ENCODE measurements at regions not wholly inside any gene's neighbourhood (a gene's known extent, or its start where the extent isn't known, plus 50 kb on each side); places are given as distances from the start of the nearest gene placed in this dataset.
A peak's percentile ranks its signal among the peaks of the same experiment; 100 is the strongest.
"Not testable (repeated sequence)": the region's sequence is repeated elsewhere in the genome, so short reads cannot be mapped to it uniquely, and the experiment has no call there.

DNA sequence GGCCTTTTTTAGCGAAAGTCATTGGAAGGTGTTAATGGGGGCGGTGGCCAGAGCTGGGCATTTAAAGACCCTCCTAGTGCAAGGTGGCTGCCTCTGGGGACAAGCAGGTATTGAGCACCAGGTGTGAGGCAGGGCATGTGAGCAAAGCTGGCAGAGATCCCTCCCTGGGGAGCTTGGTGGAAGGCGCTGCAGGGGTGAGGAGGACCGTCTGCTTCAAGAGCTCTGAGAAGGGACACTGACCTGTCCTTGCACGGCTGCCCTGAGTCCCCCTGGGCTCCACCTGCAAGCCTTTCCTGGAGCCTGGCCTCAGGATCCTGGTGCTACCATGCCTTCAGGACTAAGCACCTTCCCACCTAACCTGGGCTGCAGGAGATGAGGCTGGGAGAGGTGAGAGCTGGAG, 127.0 kb upstream of the CIBAR2 start:
- no peak for DNase-seq (ENCODE audit: low read depth in 2 of 2)

DNA sequence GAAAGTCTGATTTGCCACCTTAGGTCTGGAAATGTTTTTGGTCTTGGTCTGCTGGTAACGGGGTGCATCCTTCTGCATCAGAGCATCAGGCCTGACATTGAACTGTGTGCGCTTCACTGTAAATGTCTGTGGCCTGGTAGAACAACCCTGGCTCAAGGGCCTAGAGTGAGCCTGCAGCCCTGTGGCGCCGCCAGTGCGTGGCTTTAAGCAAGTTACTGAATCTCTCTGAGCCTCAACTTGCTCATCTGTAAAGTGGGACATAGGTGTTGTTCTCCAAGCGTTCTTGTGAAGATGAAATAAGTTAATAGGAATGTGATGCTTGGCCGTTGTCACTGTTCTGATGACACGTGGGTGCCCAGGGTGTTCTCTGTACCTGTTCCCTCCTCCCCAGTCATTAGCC, 127.6 kb upstream of the CIBAR2 start:
- DNase-seq (ENCODE audit: low read depth in 2 of 2): no peak

DNA sequence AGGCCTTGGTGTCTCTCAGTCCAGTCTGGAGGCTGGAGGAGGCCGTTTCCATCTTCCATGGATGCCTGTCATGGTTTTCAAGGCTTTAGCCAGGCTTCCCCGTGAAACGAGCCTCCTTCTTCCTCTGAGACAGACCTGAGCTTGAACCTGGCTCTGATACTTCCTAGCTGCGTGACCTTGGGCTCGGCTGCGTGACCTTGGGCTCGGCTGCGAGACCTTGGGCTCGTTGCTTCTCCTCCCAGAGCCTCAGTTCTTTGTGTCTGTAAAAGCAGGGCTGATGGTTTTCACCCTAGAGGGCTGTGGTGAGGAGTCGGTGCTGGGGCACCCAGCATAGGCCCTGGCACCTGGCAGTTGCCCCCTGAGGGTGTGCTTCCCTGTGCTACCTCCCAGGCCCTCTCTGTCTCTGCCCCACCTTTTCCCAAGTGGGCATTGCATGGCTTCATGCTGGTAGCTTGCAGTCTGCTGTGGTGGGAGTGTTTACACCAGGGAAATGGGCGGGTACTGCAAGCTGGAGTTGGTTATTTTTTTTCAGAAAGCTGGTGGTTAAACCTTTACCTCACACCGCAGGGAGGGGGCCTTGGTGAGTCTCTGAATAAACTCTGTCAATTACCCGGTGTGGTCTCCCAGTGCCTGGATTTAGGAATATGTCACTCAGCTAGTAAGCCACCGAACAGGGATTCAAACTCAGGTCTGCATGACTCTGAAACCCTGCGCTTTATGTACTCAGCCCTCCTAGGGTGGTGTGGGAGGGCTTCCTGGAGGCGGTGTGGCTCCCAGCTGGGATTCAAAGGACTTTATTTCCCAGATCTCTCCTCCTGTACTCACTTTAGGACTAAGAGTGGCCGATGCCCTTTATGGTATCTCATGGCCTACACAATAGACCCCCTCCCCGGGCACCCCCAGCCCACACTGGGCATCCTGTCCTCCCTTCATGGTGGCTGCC, 129.0 kb upstream of the CIBAR2 start:
- DNase-seq (ENCODE audit: low read depth in 2 of 2): no peak

DNA sequence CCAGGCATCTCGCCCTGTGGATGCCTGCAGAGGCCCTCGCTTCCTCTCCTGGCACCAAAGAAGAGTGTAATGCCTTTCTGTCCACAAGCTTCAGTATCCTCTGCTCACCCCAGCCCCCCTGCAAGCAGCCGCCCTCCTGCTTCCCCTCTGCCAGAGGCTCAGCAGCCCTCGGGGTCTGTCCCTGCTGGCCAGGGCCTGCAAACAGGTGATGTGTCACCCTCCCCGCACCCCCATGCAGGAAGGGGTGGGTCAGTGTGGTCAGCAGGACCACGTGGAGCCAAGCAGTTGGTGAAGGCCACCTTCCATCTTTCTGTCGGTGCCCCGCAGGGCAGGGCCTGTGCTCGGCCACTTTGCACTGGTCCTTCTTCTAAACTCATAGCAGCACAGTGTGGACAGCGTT, 129.9 kb upstream of the CIBAR2 start:
- no peak for DNase-seq (ENCODE audit: low read depth in 2 of 2)

DNA sequence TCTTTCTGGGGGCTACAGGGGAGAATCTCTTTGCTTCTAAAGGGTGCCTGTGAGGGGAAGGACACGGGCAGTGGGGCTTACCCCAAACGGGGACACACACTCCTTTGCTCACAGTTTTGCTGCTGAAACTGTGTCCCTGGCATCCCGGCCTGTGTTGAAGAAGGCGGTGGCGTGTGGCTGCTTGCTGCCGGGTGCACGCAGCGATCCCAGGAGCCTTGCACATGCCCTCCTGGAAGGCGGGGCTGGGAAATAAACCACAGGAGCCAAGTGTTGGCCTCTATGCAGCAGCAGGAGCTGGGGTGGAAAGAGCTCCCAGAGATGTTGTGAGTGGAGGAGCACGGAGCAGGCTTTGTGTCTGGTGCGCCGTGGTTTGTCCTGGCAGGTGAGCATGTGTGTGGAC, 131.0 kb upstream of the CIBAR2 start:
- DNase-seq (ENCODE audit: low read depth in 2 of 2): no peak

DNA sequence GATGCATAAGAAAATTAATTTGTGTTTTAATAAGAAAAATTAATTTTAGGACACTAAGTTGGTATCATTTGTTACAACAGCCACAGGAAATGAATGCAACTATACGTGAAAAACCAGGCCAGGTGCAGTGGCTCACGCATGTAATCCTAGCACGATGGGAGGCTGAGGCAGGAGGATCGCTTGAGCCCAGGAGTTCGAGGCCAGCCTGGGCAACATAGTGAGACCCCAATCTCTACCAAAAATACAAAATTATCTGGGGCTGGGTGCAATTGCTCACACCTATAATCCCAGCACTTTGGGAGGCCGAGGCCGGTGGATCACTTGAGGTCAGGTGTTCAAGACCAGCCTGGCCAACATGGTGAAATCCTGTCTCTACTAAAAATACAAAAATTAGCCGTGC, 132.2 kb upstream of the CIBAR2 start:
- DNase-seq (ENCODE audit: low read depth in 2 of 2): not testable (repeated sequence)

DNA sequence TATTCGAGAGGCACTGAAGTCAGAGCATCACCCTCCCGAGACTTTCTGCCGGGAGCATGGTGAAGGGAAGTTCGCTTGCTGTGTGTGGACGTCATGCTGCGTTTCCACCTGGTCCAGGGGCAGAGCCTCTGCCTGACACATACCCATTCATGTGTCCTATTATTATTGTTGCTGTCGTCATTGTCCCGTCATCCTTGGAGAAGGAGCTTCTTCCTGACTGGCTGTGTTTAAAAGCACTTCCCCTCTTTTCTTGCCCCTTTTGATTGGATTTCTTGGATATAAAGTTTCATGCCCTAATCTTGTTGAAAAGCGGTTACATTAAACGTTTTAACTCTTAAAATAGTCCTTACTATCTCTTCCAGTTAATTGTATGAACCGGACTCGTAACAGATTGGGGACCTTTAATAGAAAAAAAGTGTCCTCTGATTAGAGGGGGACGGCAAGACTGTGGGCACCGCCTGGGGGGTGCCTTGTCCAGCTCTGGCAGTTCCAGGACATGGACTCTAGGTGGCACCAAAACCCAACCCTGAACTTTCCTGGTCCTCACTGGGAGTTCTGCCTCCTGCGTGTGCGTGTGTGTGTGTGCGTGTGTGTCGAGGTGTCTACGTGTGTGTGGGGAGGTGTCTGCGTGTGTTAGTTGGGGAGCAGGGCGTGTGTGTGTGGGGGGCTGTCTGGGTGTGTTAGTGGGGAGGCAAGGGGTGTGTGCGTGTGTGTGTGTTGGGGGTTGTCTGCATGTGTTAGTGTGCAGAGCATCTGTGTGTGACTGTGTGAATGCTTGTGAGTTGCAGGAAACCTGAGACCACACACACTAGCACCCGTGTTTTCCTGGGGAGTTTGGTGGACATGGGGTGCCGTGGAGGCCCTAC, 133.3 kb upstream of the CIBAR2 start:
- peak; percentile 62 to 72 for DNase-seq (ENCODE audit: low read depth in 2 of 2)

DNA sequence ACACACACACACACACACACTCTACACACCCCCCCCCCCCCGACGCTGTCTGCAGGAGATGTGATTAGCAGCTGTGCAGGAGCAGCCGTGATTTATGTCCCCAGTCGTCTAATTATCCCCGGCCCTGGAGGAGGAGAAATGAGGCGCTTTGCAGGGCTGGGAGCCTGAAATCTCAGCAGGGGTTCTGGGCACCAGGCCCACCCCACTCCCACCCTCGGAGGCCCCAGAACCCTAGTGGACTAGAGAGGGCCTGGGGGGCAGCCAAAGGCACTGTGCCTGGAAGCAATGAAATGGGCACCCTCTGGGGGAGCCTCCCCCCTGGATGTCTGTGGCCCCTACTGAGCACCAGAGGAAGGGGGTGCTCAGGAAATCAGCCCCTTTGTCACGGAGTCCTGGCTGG, 134.2 kb upstream of the CIBAR2 start:
- no peak for DNase-seq (ENCODE audit: low read depth in 2 of 2)

DNA sequence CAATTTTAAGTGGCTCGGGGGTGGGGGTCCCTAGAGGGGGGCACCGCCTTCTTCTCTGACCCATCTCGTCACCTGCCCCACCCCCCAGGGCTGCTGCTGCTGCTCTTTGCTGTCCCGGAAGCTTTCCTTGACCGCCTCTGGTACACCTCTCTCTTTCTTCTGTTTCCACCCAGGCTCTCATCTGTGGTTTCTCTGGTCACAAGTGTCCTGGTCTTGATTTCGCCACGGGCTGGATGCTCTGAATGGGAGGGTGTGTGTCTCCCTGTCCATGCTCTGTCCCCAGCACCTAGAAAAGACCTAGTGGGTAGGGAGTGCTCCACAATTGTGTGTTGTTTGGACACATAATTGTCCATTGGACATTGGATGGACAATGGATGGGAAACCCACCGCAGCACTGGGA, 134.7 kb upstream of the CIBAR2 start:
- no peak for DNase-seq (ENCODE audit: low read depth in 2 of 2)

DNA sequence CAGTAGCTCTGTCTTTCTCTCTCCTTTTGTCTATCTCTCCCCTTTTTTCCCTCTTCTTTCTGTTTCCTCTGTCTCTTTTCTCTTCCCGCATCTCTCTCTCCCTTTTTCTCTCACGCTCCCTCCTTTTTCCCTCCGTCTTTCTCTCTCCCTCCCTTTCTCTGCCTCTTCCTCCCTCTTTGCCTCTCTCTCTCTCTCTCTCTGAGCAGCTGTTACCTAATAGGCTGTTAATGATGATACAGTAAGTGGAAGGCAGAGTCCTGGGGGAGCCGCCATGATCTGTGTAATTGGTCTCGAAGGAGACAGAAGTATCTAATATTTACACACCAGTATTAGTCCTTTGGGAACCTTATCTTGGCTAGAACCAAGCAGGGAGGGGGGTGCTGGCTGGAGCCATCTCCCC, 136.1 kb upstream of the CIBAR2 start:
- no peak for DNase-seq (ENCODE audit: low read depth in 2 of 2)

DNA sequence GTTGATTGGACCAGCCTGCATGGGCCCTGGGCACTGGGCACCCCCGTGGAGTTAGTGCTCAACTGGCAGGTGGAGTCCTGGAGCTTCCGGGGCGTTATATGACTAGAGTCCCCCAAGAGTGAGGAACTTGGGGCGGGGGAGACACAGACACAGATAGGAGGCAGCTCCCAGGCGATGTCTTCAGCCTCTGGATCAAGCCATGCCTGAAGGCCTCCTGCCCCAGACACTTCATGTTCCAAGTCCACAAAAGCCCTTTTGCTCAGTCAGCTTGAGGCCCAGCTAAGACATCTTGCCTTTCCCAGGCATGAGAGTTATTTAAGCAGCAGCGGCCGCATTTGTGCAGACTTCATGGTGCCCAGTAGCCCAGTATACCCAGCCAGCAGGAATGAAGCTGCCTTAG, 136.6 kb upstream of the CIBAR2 start:
- DNase-seq (ENCODE audit: low read depth in 2 of 2): no peak

DNA sequence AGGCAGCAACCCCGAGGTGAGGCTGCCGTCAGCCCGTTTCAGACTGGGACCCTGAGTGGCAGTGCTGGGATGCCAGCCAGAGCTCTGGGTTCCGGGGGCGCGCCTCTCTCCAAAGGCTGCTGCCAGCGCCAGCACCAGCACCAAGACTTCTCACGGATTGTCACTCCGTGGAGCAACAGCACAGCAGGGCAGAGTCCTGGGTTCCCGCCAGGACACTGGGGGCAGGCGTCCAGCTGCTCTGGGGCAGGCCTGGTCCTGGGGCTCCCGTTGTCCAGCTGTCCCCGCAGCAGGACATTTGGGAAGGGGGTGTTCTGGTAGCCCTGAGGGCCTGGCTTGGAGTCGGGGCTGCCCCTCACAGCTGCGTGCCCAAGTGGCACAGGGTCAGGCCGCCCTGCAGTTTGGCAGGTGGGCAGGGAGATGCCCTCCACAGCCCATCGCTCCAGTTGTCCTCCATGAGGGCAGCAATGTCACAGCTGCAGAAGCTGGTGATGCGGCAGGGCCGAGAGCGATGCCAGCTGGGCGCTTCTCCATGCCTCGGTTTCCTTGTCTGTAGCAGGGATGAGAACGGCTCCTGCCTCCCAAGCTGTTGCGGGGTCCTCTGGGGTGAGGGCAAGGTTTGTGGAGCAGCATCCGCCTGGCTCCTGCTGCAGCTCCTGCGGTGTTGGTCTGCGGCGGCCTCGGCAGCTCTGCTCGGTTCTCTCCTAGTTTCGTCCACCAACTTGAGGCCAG, 137.3 kb upstream of the CIBAR2 start:
- no peak for DNase-seq (ENCODE audit: low read depth in 2 of 2)

DNA sequence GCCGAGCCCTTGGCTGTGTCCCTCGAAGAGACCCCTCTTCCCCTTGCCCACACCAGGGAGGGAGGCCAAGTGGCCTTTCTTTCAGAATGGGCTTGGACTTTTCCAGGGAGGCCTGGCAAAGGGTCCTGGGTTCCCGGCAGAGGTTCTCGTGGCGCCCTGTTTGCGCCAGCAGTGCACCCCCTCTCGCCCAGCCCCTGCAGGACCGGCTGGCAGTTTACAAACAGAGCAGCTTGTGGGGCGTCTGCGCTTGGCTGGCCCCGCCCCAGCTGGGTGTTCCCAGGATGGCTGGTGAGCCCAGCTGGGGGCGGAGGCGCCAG, 137.8 kb upstream of the CIBAR2 start:
- no peak for DNase-seq (ENCODE audit: low read depth in 2 of 2)

DNA sequence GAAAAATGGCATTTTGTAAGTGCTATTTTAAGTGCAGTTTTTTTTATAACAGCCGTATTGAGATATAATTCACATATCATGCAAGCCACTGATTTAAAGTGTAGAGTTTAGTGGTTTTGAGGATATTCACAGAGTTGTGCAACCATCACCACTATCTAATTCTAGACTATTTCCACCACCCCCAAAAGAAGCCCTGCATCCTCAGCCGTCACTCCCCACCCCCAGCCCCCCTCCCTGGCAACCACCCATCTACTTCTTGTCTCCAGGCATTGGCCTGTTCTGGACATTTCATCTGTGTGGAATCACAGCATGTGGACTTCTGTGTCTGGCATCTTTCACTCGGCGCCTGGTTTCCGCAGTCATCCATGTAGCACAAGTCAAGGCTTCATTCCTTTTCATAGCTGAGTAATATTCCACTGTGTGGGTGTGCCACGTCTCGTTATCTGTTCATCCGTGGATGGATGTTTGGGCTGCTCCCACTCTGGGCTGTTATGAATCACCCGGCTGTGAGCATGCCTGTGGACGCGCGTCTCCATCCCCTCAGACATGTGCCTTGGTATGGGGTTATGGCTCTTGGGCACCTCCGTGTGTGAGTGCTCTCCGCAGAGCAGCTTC, 138.4 kb upstream of the CIBAR2 start:
- DNase-seq (ENCODE audit: low read depth in 2 of 2): peak; percentile 78

DNA sequence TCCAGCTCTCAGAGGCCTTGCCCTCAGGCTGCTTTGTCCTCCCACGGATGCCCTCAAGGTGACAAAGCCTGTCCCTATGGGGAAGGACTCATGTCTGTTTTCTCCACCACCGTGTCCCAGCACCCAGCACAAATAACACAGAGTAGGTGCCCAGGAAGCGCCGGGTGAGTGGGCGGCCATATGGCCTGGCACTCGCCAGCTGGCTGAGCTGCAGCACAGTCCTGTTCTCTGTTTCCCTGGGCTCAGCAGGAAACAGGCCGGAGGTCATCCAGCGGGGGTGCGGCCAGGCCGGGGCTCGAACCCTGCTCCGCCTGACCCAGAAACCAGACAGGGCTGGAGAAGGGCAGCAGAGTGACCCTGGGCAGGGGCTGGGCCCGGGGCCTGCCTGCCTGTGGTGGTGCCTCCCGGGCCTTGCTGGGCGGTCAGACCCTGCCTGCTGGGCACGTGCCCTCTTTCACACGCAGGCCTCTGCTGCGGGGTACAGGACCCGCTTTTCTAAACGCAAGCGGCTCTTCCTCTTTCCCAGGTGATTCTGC, 139.0 kb upstream of the CIBAR2 start:
- DNase-seq (ENCODE audit: low read depth in 2 of 2): no peak

DNA sequence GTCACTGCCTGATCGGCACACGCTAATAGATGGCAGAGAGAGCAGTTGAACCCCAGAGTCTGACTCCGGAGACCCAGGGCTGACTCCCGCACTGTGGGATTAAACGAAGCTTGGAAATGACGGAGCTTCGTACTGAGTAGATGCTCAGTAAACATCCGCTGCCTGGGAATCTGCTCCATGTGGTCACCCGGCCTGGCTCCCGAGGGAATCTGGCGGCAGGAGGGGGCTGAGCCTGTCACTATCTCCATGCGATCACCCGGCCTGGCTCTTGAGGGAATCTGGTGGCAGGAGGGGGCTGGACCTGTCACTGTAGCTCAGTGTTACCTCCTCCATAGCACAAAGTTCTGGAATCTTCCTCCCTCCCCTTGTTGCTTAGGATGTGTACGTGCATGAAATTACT, 139.7 kb upstream of the CIBAR2 start:
- DNase-seq (ENCODE audit: low read depth in 2 of 2): no peak

DNA sequence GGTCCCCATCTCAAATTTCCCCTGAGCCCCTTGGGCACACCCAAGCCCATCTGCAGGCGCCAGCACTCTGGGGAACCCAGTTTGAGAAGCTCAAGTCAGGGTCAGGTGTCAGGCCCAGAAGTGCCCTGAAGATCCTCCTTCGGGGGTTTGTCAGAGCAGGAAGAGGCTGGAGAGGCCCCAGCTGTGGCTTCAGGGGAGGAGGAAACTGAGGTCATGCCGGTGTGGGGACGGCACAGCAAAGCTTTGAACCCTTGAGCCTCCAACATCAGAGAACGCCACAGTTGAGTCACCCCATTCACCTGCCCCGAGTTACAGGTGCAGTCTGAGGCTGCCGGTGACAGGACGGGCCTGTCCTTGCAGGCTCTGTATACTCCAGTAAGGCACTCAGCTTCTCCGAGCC, 140.2 kb upstream of the CIBAR2 start:
- DNase-seq (ENCODE audit: low read depth in 2 of 2): no peak

DNA sequence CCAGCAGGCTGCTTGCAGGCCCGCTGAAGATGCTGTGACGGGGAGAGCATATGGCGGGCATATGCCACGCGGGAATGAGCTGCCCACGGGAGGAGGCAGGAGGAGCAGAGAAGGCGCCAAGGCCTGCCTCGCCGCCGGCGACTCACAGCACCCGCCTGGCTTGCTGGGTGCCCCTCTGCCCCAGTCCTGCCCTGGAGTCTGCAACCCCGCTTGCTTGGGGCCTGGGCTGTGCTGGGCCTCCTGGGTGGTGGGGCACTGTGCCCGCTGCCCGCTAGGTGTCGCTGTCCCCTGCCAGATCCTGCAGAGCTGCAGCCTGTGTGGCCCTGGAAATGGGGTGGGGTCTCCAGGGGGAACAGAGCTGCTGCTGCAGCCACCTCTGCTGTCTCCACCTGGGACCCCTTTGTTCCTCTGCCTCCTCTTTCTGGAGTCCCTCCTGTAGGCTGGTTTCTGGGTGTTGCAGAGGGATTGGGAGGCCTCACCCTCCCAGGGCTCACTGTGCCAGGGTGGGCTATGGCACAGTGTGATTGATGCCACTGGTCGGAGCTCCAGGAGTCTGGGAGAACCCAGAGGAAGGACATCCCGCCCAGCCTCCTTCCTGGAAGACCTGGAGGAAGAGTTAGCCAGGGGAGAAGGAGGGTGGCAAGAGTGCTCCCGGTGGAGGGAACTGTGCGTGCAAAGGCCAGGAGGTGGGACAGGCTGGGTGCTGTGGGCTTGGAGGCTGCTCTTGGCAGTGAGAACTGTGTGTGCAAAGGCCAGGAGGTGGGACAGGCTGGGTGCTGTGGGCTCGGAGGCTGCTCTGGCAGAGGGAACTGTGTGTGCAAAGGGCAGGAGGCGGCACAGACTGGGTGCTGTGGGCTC, 141.0 kb upstream of the CIBAR2 start:
- no peak for DNase-seq (ENCODE audit: low read depth in 2 of 2)

DNA sequence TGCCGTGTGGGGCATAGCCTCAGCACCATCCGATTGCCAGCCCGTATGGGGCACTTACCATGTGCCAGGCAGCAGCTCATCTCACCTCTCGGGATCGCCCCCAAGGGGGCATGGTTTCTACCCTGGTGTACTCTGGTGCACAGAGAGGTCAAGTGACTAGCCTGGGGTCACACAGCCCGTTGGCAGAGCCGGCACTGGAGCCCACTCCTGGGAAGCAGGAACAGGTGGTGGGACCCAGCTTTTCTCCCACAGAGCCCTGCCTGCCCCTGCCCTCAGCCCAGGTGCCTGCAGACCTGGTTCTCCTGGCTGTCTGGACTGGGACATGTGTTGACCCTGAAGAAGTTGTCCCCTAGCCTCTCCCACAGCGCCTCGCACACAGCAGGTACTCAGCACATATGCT, 141.8 kb upstream of the CIBAR2 start:
- DNase-seq (ENCODE audit: low read depth in 2 of 2): no peak

DNA sequence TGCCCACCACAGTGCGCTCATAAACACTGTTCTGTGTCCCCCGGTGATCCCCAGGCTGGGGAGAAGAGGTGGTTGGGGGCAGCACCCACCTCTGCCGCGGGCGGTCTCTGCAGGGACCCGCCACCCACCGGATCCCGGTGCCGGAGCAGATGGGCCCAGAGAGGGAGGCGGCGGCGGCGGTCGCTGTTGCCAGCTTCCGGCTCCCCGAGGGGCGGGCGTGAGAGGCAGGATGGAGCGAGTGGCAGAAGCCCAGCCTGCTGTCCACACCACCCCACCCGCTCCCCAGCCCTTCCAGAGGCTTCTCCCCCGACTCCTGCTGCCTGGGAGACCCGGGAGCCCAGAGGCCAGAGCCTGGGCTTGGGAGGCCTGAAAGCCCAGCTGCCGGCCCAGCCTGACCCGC, 142.6 kb upstream of the CIBAR2 start:
- no peak for DNase-seq (ENCODE audit: low read depth in 2 of 2)

DNA sequence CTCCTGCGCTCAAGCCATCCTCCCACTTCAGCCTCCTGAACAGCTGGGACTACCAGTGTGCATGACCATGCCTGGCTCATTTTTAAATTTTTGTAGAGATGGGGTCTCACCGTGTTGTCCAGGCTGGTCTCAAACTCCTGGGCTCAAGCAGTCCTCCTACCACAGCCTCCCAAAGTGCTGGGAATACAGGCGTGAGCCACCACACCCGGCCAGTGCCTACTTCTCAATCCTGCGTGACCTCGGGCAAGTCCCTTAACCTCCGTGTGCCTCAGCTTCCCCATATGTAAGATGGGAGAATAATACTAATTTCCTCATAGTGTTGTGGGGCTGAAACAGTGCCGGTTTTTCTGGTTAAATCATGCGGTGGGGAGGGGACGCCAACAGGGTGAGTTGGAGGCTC, 143.5 kb upstream of the CIBAR2 start:
- DNase-seq (ENCODE audit: low read depth in 2 of 2): no peak

Measured in fibroblast of skin of left quadriceps (primary cell).